Uterus (tissue), 2 donors: ENCODE measurements at regions not wholly inside any gene's neighbourhood (a gene's known extent, or its start where the extent isn't known, plus 50 kb on each side); places are given as distances from the start of the nearest gene placed in this dataset.

Experiments used
- CTCF ChIP-seq, 4 experiments: fragments of 200-600 bp in 2 of 4; fragments of 450-650 bp in 2 of 4; sonication (generic) in 2 of 4; IDR thresholded peaks; one replicate each; pipeline ENCODE4 v1.5.1; 2016 to 2019; ENCODE audit warnings: antibody characterized with exemption in 4 of 4, mild to moderate bottlenecking in 2 of 4, moderate library complexity in 1 of 4
- POLR2A ChIP-seq, 2 donors: fragments of 450-650 bp; IDR thresholded peaks; one replicate each; pipeline ENCODE4 v1.6.1; 2016; ENCODE audit warnings: antibody characterized with exemption in 2 of 2, mild to moderate bottlenecking in 1 of 2, moderate library complexity in 1 of 2

- TF ChIP-seq CTCF (IDR thresholded peaks at IDR 0.05) (no peak), POLR2A (IDR thresholded peaks at IDR 0.05) (no peak)
These were observed 335.6 kb upstream of the SLC16A7 start for GRCh38 chr12:59260202-59260601.
